DMS 273 (cell line): ENCODE measurements at regions not wholly inside any gene's neighbourhood (a gene's known extent, or its start where the extent isn't known, plus 50 kb on each side); places are given as distances from the start of the nearest gene placed in this dataset.
"Not testable (repeated sequence)": the region's sequence is repeated elsewhere in the genome, so short reads cannot be mapped to it uniquely, and the experiment has no call there.

Source experiments
- DNase-seq: peaks from one replicate; lab custom pipeline; 2025; ENCODE audit not compliant: unreplicated experiment; lab: John Stamatoyannopoulos, UW

DNA sequence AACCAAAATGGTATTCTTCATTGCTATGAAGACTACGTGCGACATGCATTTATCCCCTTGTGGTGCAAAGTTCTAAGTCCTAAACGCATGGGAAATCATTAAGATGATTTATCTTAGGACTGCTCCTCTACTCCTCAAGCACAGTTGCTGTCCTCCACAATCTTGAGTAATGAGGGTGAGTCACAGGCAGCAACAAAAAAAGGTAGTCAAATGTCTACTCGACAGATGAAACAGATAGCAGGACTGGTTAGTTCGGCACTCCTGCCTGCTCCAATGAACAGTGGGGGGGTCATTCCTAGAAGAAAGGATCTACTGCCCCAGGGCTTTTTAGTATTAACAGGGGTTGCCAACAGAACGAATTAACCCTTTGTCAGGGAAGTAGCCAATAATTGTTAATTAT, 233.7 kb upstream of the FGF13 start:
- no peak for DNase-seq

- no peak for DNase-seq
Observed at GRCh38 chrX:138939038-138939437, 227.5 kb upstream of the FGF13 start.

DNA sequence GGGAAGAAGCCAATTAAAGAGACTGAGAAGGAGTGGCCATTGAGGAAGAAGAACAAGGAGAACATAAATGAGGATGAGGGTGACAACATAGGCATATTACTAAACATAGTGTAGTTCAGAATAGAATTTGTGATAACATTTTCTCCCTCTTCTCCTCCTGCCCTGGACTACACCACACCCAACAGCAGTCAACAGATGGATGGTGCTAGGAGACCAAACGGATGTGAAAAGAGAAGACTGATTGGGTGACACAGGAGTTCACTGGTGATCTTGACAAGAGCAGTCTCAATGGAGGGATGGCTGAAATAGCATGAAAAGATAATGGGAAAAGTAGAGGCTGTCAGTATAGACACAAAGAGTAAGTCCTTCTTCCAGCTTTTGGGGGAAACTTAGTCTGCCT, 226.5 kb upstream of the FGF13 start:
- DNase-seq: no peak

- no peak for DNase-seq
Observed at GRCh38 chrX:138931212-138931611, 219.7 kb upstream of the FGF13 start.

DNA sequence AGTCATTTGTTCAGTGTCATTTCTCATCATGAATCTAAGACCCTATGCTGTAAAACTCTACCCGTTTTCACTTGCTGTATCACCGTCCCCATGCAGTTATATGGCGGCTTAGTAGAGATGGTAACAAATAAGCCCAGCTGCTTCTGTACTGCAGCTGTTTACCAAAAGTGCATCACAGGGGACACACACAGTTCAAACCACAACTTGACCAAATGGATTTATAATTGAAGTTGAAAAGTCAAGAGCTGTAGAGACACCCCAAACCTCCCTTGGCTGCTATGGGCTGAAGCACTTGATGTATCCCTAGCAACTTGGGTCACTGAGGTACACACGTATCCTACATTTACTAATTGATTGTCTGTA, 219.0 kb upstream of the FGF13 start:
- DNase-seq: no peak

DNA sequence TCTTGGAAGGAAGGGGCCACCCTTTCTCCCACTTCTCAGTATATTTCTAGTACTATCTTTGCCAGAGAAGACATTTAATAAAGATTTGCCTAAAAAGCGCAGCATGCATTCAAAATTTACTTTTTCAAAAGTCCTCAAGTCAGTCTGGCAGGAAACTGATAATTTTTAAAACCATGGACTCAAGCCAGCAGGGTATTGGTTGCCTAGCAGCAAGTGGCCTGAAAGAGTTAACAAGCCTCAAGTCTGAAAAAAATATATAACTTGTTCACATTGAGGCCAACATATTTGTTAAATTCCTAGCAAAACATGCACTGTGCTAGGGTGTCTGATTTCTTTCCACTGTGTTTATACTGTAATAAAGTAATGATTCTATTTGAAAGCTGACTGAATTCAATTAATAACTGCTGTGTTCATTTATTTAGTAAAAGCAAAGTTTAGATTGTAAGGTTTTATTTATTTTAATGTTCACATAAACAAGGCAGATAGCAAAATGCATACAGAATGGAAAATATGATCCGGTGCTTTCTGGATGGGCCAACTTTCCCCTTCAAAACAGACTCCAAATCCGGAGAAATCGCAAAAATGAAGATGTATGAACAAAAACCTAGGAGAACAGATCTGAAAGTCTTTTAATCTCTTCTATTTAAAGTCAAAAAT, 218.5 kb upstream of the FGF13 start:
- DNase-seq: no peak

- no peak for DNase-seq
Observed at GRCh38 chrX:138928737-138929459, 217.4 kb upstream of the FGF13 start.

DNA sequence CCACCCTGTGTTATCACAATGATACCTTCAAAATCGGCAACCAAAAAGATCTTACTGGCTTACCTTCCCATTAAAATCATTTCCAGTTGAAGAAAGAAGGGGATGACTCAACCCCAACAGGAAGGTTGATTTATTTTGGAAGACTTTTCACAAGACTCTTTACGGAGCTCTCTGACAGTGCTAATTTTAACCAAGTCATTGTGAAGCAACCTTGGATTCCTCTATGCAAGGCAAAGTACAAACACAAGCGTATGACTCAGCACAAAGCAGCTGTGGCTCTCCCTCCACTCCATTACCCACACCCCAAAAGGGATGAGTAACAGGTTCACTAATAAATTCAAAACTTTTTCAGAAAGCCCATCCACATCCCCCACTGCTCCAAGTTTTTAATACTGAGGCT, 213.8 kb upstream of the FGF13 start:
- no peak for DNase-seq

GRCh38 chrX:138923805-138924204, 212.3 kb upstream of the FGF13 start:
- no peak for DNase-seq

- DNase-seq: no peak
Observed at GRCh38 chrX:138921031-138921430, 209.5 kb upstream of the FGF13 start.

DNA sequence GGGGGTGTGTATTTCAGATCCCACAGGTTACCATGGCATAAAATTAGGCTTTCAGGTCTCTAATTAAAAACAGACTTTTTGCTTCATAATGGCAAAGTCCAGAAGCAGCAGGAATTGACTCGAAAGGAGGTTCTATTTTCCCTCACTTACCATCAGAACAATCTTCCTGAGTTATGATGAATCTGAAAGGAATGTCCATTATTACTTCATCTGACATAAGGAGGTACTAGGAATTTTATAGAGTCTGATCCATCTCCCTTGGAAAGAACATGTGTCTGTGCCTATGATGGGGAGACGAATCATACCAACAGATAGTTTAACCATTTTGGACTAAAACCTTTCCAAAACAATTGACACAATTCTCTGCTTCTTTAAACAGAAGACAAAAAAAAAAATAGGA, 206.3 kb upstream of the FGF13 start:
- no peak for DNase-seq

DNA sequence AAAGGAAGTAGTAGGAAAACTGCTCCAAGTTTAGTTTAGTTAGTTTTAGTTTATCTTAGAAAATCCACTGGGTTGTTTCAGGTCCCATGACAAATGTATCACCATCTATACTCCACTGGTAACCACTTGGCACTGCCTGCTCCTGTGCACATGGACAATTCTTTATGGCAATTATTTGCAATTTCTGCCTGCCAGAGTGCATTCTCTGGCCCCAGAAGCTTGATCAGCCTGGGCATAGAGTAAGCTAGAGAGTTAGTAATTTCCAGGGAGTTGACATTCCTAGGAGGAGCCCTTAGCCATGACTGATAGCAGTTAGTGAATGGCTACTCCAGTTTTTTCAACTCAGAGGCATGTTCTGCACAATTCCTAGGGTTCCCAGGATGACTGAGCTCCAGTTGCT, 203.2 kb upstream of the FGF13 start:
- no peak for DNase-seq

GRCh38 chrX:138908577-138908976, 197.1 kb upstream of the FGF13 start:
- no peak for DNase-seq

DNA sequence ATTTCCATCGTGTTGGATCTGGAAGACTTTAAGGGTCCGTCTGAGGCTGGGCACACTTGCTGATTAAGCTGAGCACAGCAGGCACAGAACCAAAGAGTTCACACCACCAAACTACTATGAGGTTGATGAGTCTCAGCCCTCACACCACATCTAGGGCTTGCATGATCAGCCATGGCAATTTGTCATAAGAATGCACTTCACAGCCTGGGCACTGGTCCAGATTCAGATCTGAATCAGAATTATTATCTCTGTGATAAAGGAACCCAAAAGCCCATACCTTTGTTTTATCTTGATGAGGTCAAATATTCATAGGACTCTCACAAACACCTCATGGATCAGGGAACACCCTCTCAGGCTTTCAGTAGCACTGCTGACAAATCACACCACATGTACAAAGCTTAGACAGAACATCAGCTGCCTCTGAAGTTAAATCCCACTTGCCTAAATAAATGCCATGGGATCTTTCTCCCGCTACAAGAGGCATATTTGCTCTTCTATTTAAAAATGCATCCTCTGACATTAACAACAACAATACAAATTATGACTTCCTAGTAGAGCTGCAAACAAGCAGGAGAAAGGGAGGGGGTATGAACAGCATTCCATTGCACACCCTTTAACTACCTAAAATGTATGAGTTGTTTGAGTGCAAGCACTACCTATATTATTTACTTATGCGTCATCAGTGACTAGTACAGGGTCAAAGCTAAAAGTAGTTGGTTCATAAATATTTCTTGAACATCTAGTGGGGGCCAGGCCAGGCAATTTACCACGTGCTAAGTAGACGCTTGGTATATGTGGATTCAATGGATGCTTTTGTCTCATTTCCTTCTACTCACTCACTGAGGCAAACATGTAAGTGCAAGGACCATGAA, 186.3 kb upstream of the FGF13 start:
- DNase-seq: no peak

- DNase-seq: no peak
Observed at GRCh38 chrX:138890491-138890890, 179.0 kb upstream of the FGF13 start.

- DNase-seq: no peak
Observed at GRCh38 chrX:138889149-138889548, 177.6 kb upstream of the FGF13 start.

- DNase-seq: no peak
Observed at GRCh38 chrX:138886769-138887168, 175.3 kb upstream of the FGF13 start.

DNA sequence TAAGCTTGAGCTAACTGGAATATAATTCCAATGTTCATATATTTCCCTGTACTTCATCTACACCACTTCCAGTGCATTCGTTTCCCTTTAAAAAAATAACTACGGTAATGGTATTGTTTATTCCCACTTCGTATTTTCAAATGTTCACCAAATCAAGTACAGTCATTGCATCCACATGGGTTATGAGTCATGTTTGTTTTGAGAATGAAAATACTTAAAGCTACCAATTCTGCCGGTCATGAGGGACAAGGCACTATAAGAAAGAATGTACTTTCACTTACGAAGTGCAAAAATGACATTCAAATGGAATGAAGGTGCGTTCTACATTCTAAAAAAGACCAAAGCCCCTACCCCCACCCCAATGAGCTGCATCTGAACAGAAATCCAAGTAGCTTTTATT, 174.4 kb upstream of the FGF13 start:
- no peak for DNase-seq

DNA sequence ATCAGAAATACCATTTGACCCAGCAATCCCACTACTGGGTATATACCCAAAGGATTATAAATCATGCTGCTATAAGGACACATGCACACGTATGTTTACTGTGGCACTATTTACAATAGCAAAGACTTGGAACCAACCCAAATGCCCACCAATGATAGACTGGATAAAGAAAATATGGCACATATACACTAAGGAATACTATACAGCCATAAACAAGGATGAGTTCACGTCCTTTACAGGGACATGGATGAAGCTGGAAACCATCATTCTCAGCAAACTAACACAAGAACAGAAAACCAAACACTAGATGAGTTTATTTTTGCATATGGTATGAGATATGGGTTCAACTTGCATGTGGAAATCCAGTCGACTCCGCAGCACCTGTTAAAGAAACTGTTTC, 168.8 kb upstream of the FGF13 start:
- not testable (repeated sequence) for DNase-seq

- no peak for DNase-seq
Observed at GRCh38 chrX:138877746-138878145, 166.2 kb upstream of the FGF13 start.

GRCh38 chrX:138875472-138875871, 164.0 kb upstream of the FGF13 start:
- no peak for DNase-seq
